Peyer's patch (tissue), 4 donors: ENCODE measurements at regions not wholly inside any gene's neighbourhood (a gene's known extent, or its start where the extent isn't known, plus 50 kb on each side); places are given as distances from the start of the nearest gene placed in this dataset.

Source experiments
- CTCF ChIP-seq, 6 experiments: fragments of 450-650 bp in 4 of 6; fragments of 200-600 bp in 2 of 6; sonication (generic) in 1 of 6; IDR thresholded peaks; one replicate each; pipeline ENCODE4 v1.5.1; 2017 to 2019; ENCODE audit warnings: antibody characterized with exemption in 6 of 6, mild to moderate bottlenecking in 3 of 6, moderate library complexity in 1 of 6
- POLR2A ChIP-seq, 2 donors: fragments of 450-650 bp; IDR thresholded peaks; one replicate each; pipeline ENCODE4 v1.5.1; 2017; ENCODE audit warnings: antibody characterized with exemption in 2 of 2, mild to moderate bottlenecking in 2 of 2, moderate library complexity in 2 of 2

- no peak for TF ChIP-seq POLR2A (IDR thresholded peaks at IDR 0.05)
- no peak for TF ChIP-seq CTCF (IDR thresholded peaks at IDR 0.05)
Observed at GRCh38 chr12:124150168-124150567, 144.7 kb upstream of the RFLNA start.
